Spinal cord (tissue), 9 donors: ENCODE measurements at regions not wholly inside any gene's neighbourhood (a gene's known extent, or its start where the extent isn't known, plus 50 kb on each side); places are given as distances from the start of the nearest gene placed in this dataset.
A peak's percentile ranks its signal among the peaks of the same experiment; 100 is the strongest.
"Not testable (repeated sequence)": the region's sequence is repeated elsewhere in the genome, so short reads cannot be mapped to it uniquely, and the experiment has no call there.

Experiments
- DNase-seq, 6 donors: peaks; one replicate each; pipeline versions ENCODE4 v3.0.0 to v3.0.0-alpha.2; 2013 to 2015; ENCODE audit warnings: low spot score in 6 of 6, low read depth in 4 of 6
- H3K27ac ChIP-seq: one replicate; pipeline ENCODE4 v1.5.1; 2013; ENCODE audit warnings: low read depth, low read length, control low read depth
- H3K27me3 ChIP-seq: one replicate; pipeline ENCODE4 v1.6.1; 2013; ENCODE audit warnings: low read length; ENCODE audit not compliant: control insufficient read depth, insufficient read depth
- H3K36me3 ChIP-seq: one replicate; pipeline ENCODE4 v1.6.1; 2013; ENCODE audit warnings: low read length; ENCODE audit not compliant: control insufficient read depth, insufficient read depth
- H3K4me1 ChIP-seq: one replicate; pipeline ENCODE4 v1.6.1; 2013; ENCODE audit warnings: low read length; ENCODE audit not compliant: control insufficient read depth, insufficient read depth
- H3K4me3 ChIP-seq: one replicate; pipeline ENCODE4 v1.5.1; 2013; ENCODE audit warnings: low read depth, low read length, control low read depth
- H3K9me3 ChIP-seq: one replicate; pipeline ENCODE4 v1.6.1; 2013; ENCODE audit warnings: low read length; ENCODE audit not compliant: control insufficient read depth, insufficient read depth
- WGBS: methylation state at CpG from one replicate; pipeline ENCODE4 v1.1.5; 2013; ENCODE audit warnings: missing lambda C conversion rate; ENCODE audit not compliant: insufficient coverage; 5-methylcytosine and 5-hydroxymethylcytosine counted together
- donor health status: healthy.

DNA sequence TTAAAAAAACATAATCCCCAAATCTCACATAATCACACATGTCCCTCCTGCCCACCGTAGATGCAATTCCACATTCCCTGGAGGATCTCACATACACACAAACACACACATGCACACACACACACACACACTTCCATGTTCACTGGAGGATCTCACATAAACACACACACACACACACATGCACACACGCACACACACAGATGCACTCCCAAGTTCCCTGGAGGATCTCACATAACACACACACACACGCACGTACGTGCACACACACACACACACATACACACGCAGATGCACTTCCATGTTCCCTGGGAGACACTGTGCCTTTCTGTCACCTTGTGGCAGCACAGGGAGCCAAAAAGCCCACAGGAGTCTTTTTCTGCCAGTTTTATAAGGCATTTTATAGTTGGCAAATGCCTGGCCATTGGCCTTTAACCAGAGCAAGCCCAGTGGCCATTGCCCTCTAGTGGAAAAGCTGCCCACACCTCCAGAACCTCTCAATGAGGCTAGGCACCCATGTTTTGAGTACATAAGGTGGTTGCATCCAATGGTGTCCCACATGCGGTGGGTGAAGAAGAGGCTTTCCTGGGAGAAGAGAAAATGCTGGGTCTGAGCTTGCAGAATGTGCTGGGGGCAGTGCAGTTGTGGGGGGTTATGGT, 115.4 kb upstream of the ACBD5 start:
- 98% methylated on average over 5 of the region's 7 CpGs for WGBS
- Histone ChIP-seq H3K36me3 (no peaks in the 10 kb centered on the region), H3K4me3 (no peak overlapping the region), H3K27me3 (no peaks in the 10 kb centered on the region), H3K9me3 (no peaks in the 10 kb centered on the region), H3K4me1 (no peaks in the 10 kb centered on the region), H3K27ac (no peak overlapping the region)
- no peak for DNase-seq

- DNase-seq: peak in 3 of 6 donors; percentile 32 to 81 (median 51)
- not testable (repeated sequence) for H3K4me1 ChIP-seq, H3K36me3 ChIP-seq, H3K9me3 ChIP-seq, H3K27ac ChIP-seq, H3K4me3 ChIP-seq, H3K27me3 ChIP-seq
- no CpG with 5 or more reads among the region's 11 CpGs for WGBS
These were observed 114.2 kb upstream of the ACBD5 start for GRCh38 chr10:27354643-27355270.

- 26% methylated on average over 5 of the region's 5 CpGs for WGBS
- H3K36me3 ChIP-seq, H3K9me3 ChIP-seq, H3K4me1 ChIP-seq, H3K27me3 ChIP-seq, H3K27ac ChIP-seq, H3K4me3 ChIP-seq, DNase-seq: not testable (repeated sequence)
These were observed 113.5 kb upstream of the ACBD5 start for GRCh38 chr10:27354100-27354499.

DNA sequence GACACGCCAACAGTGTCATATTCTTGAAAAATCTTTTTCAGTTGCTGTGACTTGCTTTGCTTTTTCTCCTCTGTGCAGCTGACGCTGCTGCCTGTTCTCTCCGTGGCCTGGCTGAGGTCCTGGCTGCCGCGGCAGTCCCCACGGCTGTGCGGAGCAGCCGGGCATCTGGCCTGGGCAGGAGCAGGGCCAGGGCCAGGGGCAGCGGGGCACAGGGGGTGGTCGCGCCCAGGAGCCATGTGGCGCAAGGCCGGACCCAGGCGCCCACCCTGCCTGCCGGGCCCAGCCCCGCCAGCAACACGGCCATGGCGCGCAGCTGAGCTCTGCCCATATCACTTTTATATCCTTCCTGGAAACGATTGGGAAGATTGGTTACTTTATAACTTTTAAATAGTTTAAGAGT, 109.4 kb upstream of the ACBD5 start:
- Histone ChIP-seq H3K36me3 (no peaks in the 10 kb centered on the region), H3K27ac (no peak overlapping the region), H3K4me1 (no peaks in the 10 kb centered on the region), H3K9me3 (no peaks in the 10 kb centered on the region), H3K4me3 (no peak overlapping the region), H3K27me3 (no peaks in the 10 kb centered on the region)
- 97% methylated on average over 11 of the region's 20 CpGs for WGBS
- no peak for DNase-seq

DNA sequence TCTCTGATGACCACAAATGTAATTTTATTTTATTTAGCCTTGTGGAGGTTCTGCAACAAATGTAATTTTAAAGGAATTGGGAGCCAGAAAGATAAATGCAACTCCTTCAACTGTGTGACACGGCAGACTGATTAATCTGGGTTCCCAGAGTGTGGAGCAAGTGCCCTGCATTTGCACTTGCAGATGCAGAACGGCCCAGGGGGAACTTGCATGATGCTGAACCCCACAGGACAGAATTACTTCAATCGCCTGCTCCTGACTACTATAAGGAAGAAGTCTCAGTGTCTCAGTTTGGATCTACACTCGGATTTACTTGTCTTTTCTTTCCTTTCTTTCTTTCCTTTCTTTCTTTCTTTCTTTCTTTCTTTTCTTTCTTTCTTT, 107.2 kb upstream of the ACBD5 start:
- H3K36me3 ChIP-seq, H3K27me3 ChIP-seq, DNase-seq, H3K9me3 ChIP-seq, H3K27ac ChIP-seq, H3K4me3 ChIP-seq, H3K4me1 ChIP-seq: not testable (repeated sequence)
- 10% methylated on average over 4 of the region's 4 CpGs for WGBS

DNA sequence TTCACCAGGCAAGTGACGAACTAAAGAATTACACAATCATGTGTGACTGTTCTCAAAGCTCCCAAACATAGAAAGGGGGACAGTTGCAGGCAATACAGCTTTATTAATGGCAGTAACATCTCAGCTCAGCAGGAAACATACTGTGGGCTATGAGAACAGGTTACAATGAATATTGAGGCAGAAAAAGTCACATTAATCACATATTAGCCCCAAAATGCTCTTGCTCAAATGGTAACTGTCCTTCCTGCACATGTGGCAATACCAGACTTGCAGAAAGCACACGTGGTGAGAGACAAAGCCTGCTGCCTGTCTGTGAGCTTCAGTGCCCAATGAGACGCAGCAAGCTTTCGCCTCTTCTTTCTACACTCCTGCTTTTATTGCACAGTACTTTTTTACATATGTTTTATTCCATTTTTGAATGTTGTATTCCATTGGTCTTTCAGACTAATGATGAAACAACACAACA, 104.9 kb upstream of the ACBD5 start:
- Histone ChIP-seq H3K9me3 (no peaks in the 10 kb centered on the region), H3K4me3 (no peak overlapping the region), H3K4me1 (peaks cover 2% of the 10 kb centered on the region), H3K27me3 (no peaks in the 10 kb centered on the region), H3K27ac (no peak overlapping the region), H3K36me3 (no peaks in the 10 kb centered on the region)
- DNase-seq: peak in 1 of 6 donors; percentile 62
- 29% methylated on average over 1 of the region's 4 CpGs for WGBS

DNA sequence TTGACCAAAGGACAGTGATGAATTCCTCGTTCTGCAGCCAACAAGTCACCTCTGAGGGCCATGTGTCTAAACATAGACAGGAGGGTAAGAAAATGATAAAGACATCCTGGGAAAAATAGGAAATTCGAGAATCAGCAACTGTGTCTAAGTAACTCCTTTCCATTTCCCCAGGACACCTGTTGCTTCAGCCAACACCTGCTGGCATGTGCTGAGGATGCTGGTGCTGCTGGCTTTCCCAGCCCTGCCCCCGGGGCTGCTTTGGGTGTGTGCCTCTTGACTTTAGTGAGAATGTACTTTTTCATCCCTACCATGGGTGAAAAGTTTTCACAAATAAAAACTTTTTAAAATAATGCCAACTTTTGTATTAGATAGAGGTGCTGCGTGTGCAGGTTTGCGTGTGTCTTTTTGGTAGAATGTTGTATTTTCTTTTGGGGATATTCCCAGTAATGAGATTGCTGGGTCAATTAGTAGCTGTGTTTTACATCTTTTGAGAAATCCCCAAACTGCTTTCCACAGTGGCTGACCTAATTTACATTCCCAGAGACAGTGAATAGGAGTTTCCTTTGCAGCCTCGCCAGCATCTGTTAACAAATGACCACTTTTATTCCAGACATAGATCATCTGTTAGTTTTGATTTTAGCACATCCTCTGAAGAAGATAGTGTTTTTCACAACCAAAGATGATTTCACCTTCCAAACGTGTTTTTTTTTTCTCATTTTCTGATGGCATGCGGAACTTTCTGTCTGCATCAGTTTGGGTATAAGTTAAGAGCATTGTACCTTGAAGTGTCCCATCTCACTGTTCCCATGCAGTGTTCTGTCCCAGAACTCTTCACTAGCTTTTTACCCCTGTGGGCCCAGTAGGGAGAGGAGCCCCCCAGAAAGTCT, 104.2 kb upstream of the ACBD5 start:
- H3K4me3 ChIP-seq: no peak overlapping the region
- no peak for DNase-seq
- H3K9me3 ChIP-seq: no peaks in the 10 kb centered on the region
- H3K27me3 ChIP-seq: no peaks in the 10 kb centered on the region
- H3K27ac ChIP-seq: no peak overlapping the region
- WGBS: 44% methylated on average over 2 of the region's 8 CpGs
- H3K4me1 ChIP-seq: peaks cover 2% of the 10 kb centered on the region
- H3K36me3 ChIP-seq: no peaks in the 10 kb centered on the region

DNA sequence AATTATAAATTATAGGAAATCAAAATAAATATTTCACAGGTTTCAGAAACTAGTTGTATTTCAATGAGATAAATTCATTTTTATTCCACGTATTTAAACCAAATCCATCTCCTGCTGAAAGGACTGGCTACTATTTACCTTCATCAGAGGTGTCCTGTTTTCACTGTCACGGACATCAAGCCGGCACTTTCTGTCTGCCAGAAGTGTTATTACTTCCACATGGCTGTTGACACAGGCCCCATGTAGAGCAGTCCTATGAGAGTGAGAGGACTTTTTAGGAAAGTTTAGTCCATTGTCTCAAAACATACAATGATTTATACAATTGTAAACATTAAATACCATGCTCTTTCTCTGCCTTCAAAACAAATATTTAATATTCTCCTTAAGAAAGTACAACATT, 100.4 kb upstream of the ACBD5 start:
- Histone ChIP-seq H3K4me1 (peaks cover 2% of the 10 kb centered on the region), H3K27ac (no peak overlapping the region), H3K27me3 (no peaks in the 10 kb centered on the region), H3K9me3 (no peaks in the 10 kb centered on the region), H3K36me3 (no peaks in the 10 kb centered on the region), H3K4me3 (no peak overlapping the region)
- DNase-seq: no peak
- WGBS: no CpG with 5 or more reads among the region's 3 CpGs

DNA sequence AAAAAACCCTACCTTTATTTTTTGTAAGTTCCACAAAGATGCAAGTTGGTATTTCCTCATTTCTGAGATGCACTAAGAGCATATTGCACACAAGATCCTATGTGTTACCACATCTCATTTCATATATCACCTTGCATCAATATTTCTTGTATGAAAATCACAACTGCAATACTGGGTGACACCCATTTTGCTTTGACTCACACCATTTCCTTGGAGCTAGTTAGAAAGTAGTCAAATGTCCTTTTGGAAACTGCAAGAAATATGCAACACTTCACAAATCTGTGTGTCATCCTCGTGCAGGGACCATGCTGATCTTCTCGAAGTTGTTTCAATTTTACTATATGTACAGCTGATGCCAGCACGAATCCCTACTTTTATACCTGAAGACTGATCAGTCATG, 94.6 kb upstream of the ACBD5 start:
- not testable (repeated sequence) for H3K9me3 ChIP-seq, DNase-seq, H3K27me3 ChIP-seq, H3K27ac ChIP-seq, H3K36me3 ChIP-seq, H3K4me1 ChIP-seq, H3K4me3 ChIP-seq
- no CpG with 5 or more reads among the region's 3 CpGs for WGBS
